GM21737 (cell line): ENCODE measurements at regions not wholly inside any gene's neighbourhood (a gene's known extent, or its start where the extent isn't known, plus 50 kb on each side); places are given as distances from the start of the nearest gene placed in this dataset.

ENCODE experiments used
- ATAC-seq: cut with Tn5 transposase; IDR thresholded peaks from one replicate; pipeline ENCODE4 v1.9.1; 2021; ENCODE audit warnings: mild to moderate bottlenecking, moderate library complexity; ENCODE audit not compliant: unreplicated experiment

DNA sequence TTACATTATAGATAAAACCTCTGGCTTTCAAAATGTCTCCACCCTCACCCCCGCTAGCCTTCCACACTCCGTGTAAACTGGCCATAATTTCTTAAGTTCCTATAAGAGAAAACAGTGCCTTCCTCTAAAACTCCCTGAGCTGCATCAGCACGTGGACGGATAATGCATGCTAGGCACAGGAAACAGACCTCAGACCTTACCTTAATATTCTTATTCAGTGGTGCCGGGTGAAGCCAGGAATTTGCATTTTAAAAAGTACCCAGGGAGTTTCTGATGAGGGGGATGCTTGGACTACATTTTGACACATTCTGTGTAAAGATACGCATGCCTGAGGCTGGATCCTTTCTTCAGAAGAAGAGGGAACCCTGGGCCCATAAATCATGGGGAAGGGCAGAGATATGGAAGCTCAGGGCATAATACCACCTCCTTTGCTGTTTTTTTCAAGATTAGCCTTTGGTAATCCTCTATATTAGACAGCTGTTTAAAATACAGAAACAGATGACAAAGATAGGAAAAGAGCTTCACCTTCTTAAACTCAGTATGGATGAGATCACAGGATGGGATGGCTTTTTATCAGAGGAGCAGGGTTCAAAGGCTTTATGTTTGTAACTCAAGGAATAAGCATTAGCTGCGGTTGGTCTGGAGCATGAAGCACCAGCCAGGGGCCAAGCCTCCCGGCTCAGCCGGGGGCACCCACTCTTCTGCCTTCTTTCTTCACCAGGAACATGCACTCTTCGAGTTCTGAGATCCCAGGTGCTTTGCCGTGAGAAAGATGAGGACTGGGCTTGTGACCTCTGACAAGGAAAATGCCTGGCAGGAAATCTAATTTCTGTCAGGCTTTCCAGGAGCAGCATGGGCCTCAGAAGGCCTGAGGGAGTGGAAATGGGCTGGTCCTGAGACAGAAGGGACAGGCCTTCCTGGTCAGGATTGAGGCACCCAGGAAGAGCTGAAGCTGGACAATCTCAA lies 218.1 kb upstream of the SOX4 start:
- ATAC-seq, result no peak

DNA sequence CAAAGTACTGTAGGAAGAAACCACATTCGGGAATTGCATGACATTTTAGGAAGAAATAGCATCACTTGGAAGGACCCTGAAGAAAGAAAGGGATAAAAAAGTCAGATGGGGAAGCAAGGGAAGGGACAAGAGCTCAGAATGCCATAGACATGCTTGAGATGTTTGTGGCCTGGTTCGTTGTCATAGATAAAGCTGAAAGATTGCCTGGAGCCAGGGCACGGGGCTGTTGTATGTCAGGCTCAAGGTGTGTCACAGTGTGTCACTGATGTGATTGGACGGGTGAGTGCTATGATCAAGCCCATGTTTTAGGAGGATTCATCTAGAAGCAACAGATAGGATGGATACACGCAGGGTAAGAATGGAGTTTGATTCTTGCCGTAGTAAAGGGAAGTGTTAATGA lies 216.2 kb upstream of the SOX4 start:
- ATAC-seq, result no peak

DNA sequence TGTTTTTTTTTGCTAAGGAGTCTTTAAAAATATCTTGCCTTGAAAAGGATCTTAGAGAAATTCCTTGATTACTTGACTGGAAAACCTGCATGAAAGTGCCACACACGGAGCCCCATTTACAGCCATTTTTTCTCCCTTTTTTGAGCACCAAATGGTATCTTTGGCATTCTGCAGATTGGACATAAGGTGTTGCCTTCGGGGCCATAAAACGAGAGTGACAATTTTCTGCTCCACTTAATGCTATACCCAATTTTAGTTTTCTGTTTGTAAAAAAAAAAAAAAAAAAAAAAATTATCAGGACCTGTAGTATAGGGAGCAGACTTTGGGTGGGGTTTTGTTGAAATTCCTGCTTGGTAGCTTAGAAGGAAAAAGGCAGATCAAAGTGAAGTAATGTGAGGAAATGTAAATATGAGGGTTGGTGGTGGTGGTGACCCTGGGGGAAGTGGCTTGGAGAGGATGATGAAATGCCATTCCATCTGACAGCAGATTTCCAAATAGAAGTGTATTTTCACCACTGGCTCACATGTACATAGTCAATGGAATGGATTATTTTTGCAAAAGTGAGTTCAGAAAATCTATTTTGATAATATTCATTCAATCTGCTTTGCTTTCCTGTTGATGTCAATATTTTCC lies 212.1 kb upstream of the SOX4 start:
- ATAC-seq, result no peak

DNA sequence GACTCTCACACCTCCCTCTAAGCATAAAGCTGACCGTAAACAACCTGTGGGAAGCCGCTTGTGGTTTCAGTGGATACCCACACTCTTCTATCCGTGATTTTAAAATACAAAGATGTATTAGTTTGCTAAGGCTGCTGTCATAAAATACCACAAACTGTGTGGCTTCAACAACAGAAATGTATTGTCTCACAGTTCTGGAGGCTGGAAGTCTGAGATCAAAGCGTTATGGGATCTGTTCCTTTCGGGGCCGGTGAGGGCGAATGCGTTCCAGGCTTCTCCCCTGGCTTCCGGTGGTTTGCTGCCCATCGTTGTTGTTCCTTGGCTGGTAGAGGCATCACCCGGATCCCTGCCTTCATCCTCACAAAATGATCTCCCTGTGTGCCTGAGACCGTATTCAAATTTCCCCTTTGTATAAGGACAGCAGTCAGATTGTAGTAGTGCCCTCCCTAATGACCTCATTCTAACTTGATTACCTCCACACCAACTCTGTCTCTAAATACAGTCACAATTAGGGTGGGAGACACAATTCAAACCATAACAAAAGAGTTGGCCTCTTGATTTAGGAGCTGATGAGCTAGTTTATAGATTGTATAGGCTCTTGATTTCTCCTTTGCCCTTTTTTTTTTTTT lies 210.6 kb upstream of the SOX4 start:
- ATAC-seq, result no peak

DNA sequence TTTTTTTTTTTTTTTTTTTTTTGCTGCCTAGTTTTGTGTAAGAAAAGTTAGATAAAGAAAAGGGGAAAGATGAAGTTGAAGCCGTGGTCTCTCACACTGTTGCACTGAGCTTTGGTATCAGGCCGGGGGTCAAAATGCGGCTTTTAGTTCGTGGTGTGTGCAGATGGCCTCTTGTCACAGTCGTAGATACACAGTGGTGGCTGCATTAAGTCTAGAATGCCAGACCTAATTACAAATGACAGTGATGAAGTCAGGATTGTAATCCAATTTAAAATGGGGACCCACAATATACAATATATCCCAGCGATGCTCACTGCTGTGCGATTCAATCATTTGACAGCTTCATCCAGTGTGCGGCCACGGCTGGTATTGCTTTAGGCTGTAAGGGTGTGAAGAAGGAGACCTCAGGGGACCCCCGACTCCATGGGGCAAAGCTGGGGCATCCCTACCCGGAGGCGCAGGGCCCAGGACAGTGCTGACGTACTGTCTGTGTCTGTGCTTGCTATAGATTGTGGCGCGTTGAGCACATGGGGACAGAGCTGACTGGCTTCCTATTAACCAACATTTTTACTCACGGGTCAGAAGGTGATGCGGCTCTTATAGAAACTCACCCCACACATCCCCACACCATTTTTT lies 210.0 kb upstream of the SOX4 start:
- ATAC-seq, result no peak

DNA sequence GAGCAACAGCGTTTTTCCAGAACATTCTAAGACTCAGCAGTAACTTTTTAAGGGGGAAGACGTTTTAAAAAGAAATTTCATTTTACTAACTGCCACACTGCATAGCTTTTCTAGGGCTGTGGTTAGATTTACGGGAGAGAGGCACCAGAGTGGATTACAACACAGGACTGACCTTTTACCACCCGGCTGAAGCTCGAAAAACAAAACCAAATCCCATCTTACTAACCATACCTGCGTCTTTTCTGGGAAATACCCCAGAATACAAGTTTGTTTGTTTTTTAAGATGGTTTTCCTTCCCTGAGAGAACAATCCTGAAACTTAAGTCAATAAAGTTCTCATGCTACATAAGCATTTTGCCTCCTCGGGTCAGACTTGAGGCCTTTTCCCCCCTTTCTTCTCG lies 209.3 kb upstream of the SOX4 start:
- ATAC-seq, result no peak

DNA sequence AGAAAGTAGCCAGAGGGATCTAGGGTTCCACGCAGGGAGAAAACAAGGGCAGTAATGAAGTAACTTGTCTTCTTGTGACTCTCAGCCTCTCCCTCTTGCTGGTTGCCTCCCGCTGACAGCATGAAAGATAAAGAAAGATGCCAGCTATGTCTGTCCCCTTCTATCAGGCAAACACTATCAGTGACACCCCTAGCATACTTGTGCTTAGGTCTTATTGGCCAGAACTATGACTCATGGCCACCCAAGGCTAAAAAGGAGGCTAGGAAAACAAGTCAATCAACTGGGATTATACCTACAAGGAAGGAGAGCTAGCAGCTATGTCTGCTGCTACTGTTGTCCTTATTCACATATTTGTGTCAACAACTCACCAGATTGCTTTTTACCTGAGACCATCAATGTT lies 206.8 kb upstream of the SOX4 start:
- ATAC-seq, result no peak

DNA sequence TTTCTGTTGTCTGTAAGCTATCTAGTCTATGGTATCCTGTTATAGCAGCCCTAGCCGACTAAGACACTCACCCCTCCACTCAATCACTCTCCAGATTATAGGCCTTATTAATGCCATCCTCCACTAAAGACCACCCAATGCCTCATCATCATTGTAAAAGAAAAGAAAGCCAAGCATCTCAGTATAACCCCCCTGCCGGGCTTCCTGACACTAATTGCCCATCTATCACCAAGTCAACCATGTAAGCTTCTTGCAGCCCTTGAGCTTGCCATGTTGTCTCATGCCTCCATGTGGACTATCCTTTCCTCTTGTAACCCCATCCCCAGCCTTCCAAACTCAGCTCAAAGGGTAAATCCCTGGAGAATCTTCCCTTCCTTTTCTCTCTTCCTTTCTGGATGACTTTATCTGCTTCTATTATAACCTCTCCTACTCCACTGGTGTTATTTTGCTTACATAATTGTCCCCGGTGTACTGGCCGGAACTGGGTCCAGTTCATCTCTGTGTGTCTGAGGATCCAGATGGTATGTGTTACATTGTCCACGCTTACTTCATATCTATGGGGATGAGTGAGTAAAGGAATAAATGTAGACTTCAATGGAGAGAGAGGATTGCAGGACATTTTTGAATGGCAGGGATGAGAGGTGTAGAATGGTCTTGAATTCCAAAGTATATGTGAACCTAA lies 202.9 kb upstream of the SOX4 start:
- ATAC-seq, result no peak

DNA sequence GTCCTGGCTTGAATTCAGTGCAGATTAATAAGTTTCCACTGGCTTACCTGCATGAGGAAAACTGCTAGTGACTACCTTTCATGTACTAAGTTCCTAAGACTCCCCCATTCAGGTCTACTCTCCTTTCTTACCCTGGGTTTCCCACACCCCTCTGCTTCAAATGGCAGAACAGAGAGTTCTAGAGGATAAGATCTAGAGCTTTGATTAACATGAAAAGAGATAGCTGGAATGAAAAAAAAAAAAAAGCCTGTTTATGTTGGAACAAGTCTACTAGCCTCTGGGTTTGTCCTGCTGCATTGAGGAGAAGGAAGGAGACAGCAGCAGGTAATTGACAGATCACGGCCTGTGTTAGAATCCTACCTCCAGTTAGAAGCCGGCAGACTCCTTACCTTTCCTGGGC lies 201.4 kb upstream of the SOX4 start:
- no peak for ATAC-seq

DNA sequence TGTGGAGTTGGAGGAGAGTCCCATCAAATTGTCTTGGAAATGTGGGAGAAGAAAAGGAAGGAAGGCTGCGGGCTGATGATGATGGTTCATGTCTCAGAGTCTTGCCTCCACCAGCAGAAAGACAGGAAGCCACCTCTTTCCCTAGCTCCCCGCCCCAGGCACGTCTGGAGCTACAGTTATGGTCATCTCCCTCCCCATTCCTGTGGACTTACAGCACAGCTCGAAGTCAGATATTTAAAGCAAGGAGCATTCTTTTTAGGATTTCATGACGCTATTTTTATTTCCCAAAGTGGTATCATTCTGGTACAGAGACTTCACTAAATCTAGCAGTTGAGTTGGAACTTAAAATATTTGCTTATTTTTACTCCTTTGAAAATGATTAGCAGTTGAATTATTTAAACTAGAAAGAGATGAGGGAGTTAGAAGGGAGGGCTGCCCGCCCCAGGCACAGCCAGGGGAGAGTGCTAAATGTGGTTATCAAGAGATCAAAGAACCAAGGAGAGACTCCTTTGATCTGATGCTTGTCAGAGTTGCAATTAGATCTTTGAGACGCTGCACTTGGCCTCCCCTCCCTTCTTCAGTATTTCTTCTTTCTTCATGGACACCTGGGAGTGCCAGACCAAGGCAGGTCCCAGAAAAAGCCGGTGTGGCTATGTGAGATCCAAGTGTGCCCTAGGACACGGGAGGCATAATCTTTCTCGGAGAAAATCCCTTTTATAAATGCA lies 199.9 kb upstream of the SOX4 start:
- no peak for ATAC-seq

DNA sequence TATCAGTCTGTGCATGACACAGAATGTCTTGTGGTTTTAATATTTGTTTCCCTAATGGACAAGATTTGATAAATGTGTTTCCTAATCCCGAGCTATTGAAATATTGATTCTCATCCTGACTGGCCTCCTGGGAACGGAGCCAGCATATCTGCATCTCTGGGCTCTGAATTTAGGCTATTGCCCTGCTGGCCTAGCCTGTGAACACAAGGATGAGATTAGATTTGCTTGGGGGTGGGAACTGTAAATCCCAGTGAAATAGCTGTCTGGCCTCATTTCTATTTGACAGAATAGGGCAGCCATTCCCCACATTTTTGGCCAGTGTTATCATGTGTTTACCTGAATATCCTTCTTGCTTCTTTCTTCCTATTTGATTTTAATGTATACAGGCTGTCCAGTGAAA lies 198.4 kb upstream of the SOX4 start:
- no peak for ATAC-seq

DNA sequence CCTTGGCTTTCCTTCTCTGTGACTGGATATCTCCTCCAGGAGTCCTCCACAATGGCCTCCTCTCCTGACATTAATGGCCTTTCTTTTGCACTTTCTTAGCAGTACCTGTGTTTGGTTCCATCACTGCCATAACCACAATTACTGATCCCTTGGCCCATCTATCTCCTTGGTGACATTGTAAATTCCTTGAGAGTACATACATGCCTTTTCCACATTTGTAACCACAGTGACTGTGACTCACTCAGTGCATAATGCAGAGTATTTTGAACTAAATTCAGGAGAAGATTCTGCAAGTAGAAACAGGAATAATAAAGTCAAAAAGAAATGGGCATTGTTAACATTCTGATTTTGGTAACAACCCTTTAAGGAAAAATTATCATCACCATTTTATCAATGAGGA lies 197.2 kb upstream of the SOX4 start:
- no peak for ATAC-seq

DNA sequence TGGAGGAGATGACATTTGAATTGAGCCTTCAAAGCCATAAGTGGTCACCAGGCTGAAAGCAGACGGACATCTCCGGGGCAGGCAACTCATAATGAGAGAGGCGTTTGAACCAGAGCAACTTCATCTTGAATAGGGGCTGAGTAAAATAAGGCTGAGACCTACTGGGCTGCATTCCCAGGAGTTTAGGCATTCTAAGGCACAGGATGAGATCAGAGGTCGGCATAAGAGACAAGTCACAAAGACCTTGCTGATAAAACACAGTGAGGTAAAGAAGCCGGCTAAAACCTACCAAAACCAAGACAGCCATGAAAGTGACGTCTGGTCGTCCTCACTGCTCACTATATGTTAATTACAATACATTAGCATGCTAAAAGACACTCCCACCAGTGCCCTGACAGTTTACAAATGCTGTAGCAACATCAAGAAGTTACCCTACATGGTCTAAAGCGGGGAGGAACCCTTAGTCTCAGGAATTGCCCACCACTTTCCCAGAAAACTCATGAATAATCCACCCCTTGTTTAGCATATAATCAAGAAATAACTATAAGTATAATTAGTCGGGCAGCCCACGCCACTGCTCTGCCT lies 194.7 kb upstream of the SOX4 start:
- no peak for ATAC-seq

DNA sequence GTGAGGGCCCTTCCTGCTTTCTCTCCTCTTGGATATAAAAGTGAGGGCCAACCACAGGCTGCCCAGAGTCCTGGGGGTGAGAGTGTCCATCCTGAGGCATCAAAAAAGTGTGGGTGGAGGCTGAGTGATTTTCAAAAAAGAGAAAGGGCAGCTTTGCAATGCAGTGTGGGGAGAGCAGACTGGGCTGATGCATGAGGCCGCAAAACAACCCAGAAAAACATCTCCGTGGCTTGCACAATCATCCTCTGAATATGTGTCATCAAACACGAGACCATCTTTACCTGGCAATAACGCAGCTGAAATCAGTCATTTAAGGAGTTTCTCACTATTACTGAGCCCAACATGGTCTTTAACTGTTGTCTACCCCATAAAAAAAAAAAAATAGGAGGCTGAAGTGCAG lies 191.2 kb upstream of the SOX4 start:
- no peak for ATAC-seq

DNA sequence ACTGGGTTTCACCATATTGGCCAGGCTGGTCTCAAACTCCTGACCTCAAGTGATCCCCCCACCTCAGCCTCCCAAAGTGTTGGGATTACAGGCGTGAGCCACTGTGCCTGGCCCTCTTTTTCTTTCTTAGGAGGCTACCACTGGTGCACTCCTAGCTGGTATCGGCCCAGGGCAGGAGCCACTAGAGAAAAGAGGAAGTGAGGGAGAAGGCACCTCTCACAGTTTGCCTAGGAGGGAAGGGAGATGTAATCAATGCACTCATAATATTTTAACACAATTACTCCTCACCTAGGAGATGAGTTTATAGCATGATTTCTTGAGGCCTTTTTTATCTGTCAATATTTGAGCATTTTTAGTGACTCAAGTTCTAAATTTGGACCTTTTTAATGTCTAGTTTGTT lies 189.0 kb upstream of the SOX4 start:
- ATAC-seq, result no peak

DNA sequence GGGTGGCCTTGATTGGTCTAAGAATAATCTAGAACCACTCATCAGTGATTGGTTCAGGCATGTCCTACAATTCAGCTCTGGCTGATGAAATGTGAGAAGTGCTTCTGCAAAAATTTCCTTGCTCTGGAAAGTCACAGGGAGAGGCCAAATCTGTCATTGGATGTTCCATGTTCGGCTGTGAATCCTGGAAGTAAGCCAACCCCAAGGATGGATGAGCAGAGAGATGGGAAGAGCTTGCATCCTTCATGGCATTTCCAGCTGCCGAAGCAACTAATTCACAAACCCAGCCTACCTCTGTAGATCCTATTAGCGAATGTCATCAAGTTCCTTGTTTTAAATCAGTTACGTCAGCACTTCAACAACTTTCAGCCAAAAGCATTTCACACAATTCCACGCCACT lies 187.2 kb upstream of the SOX4 start:
- ATAC-seq, result no peak

DNA sequence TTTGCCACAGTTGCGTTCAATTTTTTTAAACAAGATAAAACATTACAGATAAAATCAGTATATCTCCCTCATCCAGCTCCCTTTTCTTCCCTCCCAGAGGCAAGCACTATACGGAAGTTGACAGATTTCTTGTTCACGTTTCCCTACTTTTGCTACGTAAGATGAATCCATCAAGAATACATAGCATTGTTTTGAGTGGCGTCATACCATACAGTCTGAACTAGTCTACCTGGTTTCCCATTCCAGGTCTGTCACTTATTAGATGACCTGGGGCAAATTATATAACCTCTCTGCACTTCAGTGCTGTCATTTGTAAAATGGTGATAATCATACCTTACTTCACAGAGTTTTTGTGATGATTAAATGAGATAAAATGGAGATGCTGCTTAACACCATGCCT lies 184.3 kb upstream of the SOX4 start:
- no peak for ATAC-seq

DNA sequence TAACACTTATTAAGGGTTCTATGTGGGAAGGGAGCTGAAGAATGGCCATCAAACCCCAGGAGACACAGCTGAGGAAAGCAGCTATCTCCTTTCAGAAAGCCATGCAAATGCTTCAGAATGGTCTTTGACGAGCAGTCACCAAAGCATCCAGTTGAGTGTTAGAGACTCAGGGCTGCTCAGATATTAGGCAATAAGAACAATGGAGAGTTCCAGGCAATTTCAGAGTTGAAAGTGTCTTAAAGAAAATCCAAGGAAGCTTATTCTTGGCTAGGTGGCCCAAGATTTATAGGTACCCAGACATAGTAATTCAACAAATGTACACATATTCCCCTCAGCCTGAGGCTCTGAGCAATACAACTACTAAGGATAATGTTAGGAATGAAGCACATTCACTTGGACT lies 180.1 kb upstream of the SOX4 start:
- no peak for ATAC-seq

DNA sequence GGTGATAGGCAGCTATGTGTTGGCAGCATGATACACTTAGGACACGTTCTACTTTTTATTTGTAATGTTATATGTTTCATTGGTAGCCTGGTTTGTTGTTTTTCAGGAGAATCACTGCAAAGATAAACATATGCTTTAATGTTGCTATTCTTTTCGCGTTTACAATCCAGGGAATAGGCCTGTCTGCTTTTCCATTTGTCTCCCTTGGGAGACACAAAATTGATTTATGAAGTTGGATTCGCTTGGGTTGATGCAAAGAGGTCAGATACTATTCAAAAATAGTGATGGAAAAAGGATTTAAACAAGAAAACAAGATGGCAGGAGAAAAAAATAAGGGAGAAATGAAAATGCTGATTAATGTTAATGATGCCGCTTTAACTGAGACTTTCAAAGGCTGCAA lies 179.5 kb upstream of the SOX4 start:
- ATAC-seq, result no peak
